ENCODE measurements at regions not wholly inside any gene's neighbourhood (a gene's known extent, or its start where the extent isn't known, plus 50 kb on each side); places are given as distances from the start of the nearest gene placed in this dataset.
"Not testable (repeated sequence)": the region's sequence is repeated elsewhere in the genome, so short reads cannot be mapped to it uniquely, and the experiment has no call there.

DNA sequence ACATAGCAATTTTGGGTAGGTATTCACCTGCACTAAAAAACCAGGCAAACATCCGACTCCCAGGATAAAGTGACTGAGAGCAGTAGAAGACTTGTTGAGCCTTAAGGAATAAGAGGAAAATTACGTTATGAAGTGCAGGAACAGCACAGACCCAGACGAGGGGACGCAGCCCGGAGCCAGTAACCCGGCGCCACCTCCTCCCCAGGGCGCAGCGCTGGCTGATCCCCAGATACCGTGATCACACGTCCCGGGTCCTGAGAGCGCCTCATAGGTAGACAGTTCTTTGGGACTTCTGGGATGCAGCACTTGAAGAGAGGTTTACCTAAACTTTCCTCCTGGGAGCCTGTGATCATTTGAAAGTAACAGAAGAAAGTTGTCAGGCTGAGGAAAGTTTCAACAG is 1379.7 kb downstream of the CDH12 start:
- TF ChIP-seq, protein P1, sequence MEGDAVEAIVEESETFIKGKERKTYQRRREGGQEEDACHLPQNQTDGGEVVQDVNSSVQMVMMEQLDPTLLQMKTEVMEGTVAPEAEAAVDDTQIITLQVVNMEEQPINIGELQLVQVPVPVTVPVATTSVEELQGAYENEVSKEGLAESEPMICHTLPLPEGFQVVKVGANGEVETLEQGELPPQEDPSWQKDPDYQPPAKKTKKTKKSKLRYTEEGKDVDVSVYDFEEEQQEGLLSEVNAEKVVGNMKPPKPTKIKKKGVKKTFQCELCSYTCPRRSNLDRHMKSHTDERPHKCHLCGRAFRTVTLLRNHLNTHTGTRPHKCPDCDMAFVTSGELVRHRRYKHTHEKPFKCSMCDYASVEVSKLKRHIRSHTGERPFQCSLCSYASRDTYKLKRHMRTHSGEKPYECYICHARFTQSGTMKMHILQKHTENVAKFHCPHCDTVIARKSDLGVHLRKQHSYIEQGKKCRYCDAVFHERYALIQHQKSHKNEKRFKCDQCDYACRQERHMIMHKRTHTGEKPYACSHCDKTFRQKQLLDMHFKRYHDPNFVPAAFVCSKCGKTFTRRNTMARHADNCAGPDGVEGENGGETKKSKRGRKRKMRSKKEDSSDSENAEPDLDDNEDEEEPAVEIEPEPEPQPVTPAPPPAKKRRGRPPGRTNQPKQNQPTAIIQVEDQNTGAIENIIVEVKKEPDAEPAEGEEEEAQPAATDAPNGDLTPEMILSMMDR (IDR thresholded peaks at IDR 0.05), result not testable (repeated sequence)
- TF ChIP-seq EZH2 (IDR thresholded peaks at IDR 0.05), result not testable (repeated sequence)

Data from neural progenitor cell (in vitro differentiated cells).